DND-41 (cell line): ENCODE measurements at regions not wholly inside any gene's neighbourhood (a gene's known extent, or its start where the extent isn't known, plus 50 kb on each side); places are given as distances from the start of the nearest gene placed in this dataset.

ENCODE experiments used
- EZH2 ChIP-seq: IDR thresholded peaks from 3 replicates; pipeline ENCODE4 v1.6.1; 2012; ENCODE audit warnings: borderline replicate concordance, low read depth, mild to moderate bottlenecking, moderate library complexity, low read length, inconsistent platforms; ENCODE audit not compliant: severe bottlenecking
- TF ChIP-seq, protein P1 (sequence below): IDR thresholded peaks from 2 replicates; pipeline ENCODE4 v1.5.1; 2012; ENCODE audit warnings: borderline replicate concordance, low read length, moderate library complexity, mild to moderate bottlenecking; ENCODE audit not compliant: poor library complexity, severe bottlenecking; ENCODE audit errors: extremely low read depth

DNA sequence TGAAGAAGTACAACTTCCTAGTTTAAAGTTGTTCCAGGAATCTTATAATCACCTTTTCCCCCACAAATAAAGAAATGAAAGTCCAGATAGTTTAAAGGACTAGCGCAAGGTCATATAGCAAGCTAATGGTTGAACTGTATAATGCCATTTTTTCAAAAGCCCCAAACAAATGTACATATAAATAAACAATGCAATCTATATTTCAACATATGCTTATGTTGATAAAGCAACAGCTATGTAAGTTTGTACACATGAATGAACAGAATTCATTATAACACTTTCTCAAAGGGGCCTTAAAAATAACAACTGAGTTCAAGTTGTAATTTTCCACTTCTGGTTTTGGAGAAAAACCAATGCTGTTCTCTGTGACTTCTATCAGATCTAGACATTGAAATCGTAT is 1628.6 kb downstream of the CDH8 start:
- TF ChIP-seq, protein P1, sequence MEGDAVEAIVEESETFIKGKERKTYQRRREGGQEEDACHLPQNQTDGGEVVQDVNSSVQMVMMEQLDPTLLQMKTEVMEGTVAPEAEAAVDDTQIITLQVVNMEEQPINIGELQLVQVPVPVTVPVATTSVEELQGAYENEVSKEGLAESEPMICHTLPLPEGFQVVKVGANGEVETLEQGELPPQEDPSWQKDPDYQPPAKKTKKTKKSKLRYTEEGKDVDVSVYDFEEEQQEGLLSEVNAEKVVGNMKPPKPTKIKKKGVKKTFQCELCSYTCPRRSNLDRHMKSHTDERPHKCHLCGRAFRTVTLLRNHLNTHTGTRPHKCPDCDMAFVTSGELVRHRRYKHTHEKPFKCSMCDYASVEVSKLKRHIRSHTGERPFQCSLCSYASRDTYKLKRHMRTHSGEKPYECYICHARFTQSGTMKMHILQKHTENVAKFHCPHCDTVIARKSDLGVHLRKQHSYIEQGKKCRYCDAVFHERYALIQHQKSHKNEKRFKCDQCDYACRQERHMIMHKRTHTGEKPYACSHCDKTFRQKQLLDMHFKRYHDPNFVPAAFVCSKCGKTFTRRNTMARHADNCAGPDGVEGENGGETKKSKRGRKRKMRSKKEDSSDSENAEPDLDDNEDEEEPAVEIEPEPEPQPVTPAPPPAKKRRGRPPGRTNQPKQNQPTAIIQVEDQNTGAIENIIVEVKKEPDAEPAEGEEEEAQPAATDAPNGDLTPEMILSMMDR, result no peak
- TF ChIP-seq EZH2, result no peak
